GM13976 (cell line): ENCODE measurements at regions not wholly inside any gene's neighbourhood (a gene's known extent, or its start where the extent isn't known, plus 50 kb on each side); places are given as distances from the start of the nearest gene placed in this dataset.

Source experiments
- DNase-seq: peaks from one replicate; pipeline ENCODE4 v3.0.0; 2012; ENCODE audit warnings: low spot score
- CTCF ChIP-seq: IDR thresholded peaks from 2 replicates; pipeline ENCODE4 v1.5.1; 2012; ENCODE audit warnings: borderline replicate concordance, mild to moderate bottlenecking; ENCODE audit not compliant: insufficient read depth; ENCODE audit errors: extremely low read depth, missing control alignments, control extremely low read depth
- in situ Hi-C: fragments of 300-500 bp; cut with MboI; formaldehyde crosslinking; loops from one replicate; pipeline ENCODE4 v1.12.0; 2022; ENCODE audit warnings: low sequenced_read_pairs, mixed read lengths, inconsistent platforms; ENCODE audit not compliant: unreplicated experiment

GRCh38 chr15:98025237-98025636, 64.7 kb downstream of the ARRDC4 start:
- in situ Hi-C loops, result no loop called here
- no peak for TF ChIP-seq CTCF
- DNase-seq, result no peak

GRCh38 chr15:98034731-98035130, 74.2 kb downstream of the ARRDC4 start:
- DNase-seq, result no peak
- no peak for TF ChIP-seq CTCF
- in situ Hi-C loops, result no loop called here

GRCh38 chr15:98035134-98035533, 74.6 kb downstream of the ARRDC4 start:
- no peak for DNase-seq
- in situ Hi-C loops, result no loop called here
- TF ChIP-seq CTCF, result no peak

GRCh38 chr15:98035577-98036010, 75.1 kb downstream of the ARRDC4 start:
- DNase-seq, result no peak
- in situ Hi-C loops, result no loop called here

GRCh38 chr15:98039596-98039995, 79.1 kb downstream of the ARRDC4 start:
- TF ChIP-seq CTCF, result no peak
- in situ Hi-C loops, result no loop called here
- DNase-seq, result no peak

More at GRCh38 chr15:98035577-98036010, 75.1 kb downstream of the ARRDC4 start:
- no peak for TF ChIP-seq CTCF

GRCh38 chr15:98040146-98040545, 79.6 kb downstream of the ARRDC4 start:
- in situ Hi-C loops, result no loop called here
- no peak for TF ChIP-seq CTCF
- no peak for DNase-seq
